GM12875 (cell line): ENCODE measurements at regions not wholly inside any gene's neighbourhood (a gene's known extent, or its start where the extent isn't known, plus 50 kb on each side); places are given as distances from the start of the nearest gene placed in this dataset.
"Not testable (repeated sequence)": the region's sequence is repeated elsewhere in the genome, so short reads cannot be mapped to it uniquely, and the experiment has no call there.

Source experiments
- H3K4me3 ChIP-seq: one replicate; pipeline ENCODE4 v1.5.1; 2011; ENCODE audit warnings: low read depth, low read length, control low read depth
- TF ChIP-seq, protein P1 (sequence below): IDR thresholded peaks from 2 replicates; pipeline ENCODE4 v1.5.1; 2011; ENCODE audit warnings: low read depth, mild to moderate bottlenecking, control low read depth, inconsistent platforms, low read length, moderate library complexity, borderline replicate concordance; ENCODE audit not compliant: insufficient read depth

DNA sequence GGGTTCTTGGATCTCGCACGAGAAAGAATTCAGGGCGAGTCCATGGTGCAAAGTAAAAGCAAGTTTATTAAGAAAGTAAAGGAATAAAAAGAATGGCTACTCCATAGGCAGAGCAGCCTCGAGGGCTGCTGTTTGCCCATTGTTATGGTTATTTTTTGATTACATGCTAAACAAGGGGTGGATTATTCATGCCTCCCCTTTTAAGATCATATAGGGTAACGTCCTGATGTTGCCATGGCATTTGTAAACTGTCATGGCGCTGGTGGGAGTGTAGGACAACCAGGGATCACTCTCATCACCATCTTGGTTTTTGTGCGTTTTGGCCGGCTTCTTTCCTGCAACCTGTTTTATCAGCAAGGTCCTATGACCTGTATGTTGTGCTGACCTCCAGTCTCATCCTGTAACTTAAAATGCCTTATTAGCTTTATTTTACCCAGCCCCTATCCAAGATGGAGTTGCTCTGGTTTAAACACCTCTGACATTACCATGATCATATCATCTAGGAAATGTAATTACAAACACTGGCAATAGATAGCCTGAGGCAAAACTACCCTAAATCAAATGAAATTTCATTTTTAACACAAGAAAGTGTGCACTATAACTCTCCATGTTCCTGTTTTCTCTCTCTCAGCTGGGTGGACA lies 94.3 kb upstream of the ATXN3L start:
- TF ChIP-seq, protein P1, sequence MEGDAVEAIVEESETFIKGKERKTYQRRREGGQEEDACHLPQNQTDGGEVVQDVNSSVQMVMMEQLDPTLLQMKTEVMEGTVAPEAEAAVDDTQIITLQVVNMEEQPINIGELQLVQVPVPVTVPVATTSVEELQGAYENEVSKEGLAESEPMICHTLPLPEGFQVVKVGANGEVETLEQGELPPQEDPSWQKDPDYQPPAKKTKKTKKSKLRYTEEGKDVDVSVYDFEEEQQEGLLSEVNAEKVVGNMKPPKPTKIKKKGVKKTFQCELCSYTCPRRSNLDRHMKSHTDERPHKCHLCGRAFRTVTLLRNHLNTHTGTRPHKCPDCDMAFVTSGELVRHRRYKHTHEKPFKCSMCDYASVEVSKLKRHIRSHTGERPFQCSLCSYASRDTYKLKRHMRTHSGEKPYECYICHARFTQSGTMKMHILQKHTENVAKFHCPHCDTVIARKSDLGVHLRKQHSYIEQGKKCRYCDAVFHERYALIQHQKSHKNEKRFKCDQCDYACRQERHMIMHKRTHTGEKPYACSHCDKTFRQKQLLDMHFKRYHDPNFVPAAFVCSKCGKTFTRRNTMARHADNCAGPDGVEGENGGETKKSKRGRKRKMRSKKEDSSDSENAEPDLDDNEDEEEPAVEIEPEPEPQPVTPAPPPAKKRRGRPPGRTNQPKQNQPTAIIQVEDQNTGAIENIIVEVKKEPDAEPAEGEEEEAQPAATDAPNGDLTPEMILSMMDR = no peak

GRCh38 chrX:13412208-13412600 lies 92.4 kb upstream of the ATXN3L start:
- TF ChIP-seq, protein P1 = no peak
- H3K4me3 ChIP-seq = no peak overlapping the region

More for the DNA sequence above, 94.3 kb upstream of the ATXN3L start:
- H3K4me3 ChIP-seq = no peak overlapping the region

DNA sequence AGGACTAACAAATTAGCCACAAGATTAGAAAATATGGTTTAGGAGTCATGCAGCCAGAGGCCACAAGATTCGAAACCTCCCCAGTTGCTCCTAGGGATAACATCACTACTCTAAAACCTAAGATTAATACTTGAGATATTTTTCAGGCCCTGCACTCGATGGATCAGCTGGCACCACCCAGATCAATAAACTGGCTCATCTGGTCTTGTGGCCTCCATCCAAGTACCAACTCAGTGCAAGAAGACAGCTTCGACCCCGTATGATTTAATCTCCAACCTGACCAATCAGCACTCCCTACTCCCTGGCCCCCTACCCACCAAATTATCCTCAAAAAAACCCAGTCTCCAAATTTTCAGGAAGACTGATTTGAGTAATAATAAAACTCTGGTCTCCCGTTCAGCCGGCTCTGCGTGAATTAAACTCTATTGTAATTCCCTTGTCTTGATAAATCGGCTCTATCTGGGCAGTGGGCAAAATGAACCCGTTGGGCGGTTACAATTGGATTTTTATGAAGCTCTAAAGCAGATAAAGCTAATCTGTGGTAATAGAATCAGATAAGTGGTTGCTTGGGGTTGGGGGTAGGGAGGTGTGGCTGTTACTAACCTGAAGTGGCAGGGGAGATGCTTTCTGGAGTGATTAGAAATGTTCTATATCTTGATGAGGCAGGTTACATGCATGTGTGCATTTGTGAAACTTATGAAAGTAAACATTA lies 91.8 kb upstream of the ATXN3L start:
- no peak overlapping the region for H3K4me3 ChIP-seq

DNA sequence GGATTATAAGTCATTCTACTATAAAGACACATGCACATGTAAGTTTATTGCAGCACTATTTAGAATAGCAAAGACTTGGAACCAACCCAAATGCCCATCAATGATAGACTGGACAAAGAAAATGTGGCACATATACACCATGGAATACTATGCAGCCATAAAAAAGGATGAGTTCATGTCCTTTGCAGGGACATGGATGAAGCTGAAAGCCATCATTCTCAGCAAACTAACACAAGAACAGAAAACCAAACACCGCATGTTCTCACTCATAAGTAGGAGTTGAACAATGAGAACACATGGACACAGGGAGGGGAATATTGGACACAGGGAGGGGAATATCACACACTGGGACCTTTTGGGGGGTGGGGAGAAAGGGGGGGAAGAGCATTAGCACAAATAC lies 88.7 kb upstream of the ATXN3L start:
- not testable (repeated sequence) for H3K4me3 ChIP-seq

More for the DNA sequence above, 91.8 kb upstream of the ATXN3L start:
- TF ChIP-seq, protein P1 = no peak

GRCh38 chrX:13404777-13405176 lies 84.9 kb upstream of the ATXN3L start:
- not testable (repeated sequence) for H3K4me3 ChIP-seq

- TF ChIP-seq, protein P1 = no peak
- no peak overlapping the region for H3K4me3 ChIP-seq
These were observed 84.5 kb upstream of the ATXN3L start for GRCh38 chrX:13404364-13404763.

DNA sequence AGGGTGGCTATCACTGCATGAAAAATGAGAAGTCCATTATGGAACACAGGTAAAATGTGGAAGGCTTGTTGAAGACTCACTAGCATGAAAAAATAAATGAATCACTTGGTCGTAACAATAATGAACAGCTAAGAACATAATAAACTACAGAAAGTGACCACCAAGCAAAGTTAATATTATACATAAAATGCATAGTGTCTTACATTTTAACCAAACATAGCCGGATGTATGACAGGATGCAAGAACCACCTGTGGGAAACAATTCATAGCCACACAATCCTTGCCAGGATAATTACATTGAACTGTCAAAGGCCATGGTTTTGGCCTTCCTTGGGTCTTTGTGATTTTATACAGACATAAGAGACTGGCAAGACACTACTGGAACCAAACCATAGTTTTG lies 81.9 kb upstream of the ATXN3L start:
- TF ChIP-seq, protein P1 = no peak

GRCh38 chrX:13398839-13399238 lies 79.0 kb upstream of the ATXN3L start:
- TF ChIP-seq, protein P1 = no peak
- no peak overlapping the region for H3K4me3 ChIP-seq

More for the DNA sequence above, 81.9 kb upstream of the ATXN3L start:
- H3K4me3 ChIP-seq = no peak overlapping the region
